HG03342 (cell line): ENCODE measurements at regions not wholly inside any gene's neighbourhood (a gene's known extent, or its start where the extent isn't known, plus 50 kb on each side); places are given as distances from the start of the nearest gene placed in this dataset.

Experiments used
- ATAC-seq: cut with Tn5 transposase; IDR thresholded peaks from one replicate; pipeline ENCODE4 v1.9.1; 2021; ENCODE audit warnings: mild to moderate bottlenecking, moderate library complexity; ENCODE audit not compliant: unreplicated experiment

DNA sequence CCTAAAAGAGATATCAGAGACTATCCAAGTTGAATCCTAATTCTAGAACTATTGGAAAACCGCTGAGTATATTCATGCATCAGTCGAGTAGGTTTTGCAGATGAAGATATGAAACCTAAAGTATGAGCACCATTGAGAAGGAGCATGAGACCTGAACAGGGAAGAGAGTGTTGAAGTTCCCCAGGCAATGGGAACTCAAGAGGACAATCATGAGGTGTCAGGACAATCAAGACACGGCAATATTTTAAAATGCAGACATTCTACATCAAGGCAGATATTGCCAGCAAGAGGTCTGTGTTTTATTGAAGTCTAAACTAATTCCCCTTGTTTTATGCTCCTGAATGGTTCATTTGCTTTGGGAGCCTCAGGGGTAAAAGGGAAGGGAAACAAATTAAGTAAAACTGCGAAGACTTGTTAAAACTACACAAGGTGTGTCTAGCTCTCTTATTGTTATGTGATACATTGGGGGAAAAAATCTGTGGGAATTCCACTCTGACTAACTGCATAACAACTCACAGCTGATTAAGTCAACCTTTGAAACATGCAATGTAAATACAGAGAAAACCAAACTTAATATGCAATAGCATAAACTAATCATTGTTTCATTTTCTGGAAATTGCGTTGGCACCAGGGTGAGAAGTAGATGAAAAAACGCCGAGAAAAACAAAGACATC lies 347.9 kb upstream of the ADGRL2 start:
- no peak for ATAC-seq

DNA sequence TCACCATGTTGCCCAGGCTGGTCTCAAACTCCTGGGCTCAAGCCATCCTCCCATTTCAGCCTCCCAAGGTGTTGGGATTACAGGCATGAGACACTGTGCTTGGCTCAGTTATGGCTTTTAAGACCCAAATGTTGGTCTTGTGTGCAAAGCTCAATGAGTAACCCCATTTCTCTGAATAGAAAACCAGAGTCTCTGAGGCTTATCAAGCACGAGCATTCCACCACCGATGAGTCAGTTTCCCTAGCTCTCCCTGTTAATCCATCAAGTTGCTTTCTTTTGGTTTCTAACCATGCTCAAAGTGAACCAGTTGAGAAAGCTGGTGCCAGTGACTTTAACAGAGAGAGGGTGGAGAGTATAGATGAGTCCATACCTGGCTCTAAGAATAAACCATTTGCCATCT lies 350.9 kb upstream of the ADGRL2 start:
- no peak for ATAC-seq

DNA sequence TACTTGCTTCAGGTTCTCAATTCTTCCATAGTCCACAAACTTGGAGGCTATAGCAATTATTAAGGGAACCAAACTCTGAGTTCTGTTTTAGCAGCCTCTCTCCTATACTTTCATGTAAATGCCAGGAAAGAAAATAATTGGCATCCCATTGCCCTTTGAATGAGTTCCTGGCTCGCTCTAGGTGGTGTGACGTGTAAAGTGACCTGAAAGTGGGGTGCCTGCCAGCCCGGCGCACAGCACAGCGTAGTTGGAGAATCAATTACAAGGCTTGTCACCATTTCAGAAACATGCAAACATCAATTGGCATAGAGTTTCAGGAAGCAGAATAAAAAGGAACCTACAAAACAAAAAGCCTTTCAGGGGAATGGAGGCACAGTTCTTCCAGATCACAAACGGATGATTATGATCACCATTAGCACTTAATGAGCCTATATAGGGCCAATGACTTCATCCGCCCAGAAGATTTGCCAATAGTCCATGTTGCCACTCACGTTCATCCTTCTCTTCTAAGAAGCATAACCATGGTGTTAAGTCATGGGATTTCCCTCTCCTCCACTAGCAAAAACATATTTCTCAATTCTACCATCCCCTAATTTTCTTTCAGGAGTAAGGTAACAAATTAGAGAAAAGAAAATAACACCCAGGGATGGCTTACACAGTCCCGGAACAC lies 354.6 kb upstream of the ADGRL2 start:
- no peak for ATAC-seq

DNA sequence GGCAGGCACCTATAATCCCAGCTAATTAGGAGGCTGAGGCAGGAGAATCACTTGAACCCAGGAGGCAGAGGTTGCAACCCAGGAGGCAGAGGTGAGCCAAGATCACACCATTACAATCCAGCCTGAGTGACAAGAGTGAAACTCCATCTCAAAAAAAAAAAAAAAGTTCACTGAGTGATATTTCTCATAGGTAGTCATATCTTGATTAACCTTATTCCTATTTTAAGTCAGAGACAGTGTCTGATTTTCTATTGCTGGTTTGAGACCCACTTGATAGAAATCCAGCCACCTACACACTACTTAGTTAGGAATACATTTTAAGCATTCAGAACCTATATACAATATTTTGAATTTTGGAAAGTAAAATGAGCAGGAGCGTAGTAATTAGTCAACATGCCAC lies 357.4 kb upstream of the ADGRL2 start:
- ATAC-seq: no peak

DNA sequence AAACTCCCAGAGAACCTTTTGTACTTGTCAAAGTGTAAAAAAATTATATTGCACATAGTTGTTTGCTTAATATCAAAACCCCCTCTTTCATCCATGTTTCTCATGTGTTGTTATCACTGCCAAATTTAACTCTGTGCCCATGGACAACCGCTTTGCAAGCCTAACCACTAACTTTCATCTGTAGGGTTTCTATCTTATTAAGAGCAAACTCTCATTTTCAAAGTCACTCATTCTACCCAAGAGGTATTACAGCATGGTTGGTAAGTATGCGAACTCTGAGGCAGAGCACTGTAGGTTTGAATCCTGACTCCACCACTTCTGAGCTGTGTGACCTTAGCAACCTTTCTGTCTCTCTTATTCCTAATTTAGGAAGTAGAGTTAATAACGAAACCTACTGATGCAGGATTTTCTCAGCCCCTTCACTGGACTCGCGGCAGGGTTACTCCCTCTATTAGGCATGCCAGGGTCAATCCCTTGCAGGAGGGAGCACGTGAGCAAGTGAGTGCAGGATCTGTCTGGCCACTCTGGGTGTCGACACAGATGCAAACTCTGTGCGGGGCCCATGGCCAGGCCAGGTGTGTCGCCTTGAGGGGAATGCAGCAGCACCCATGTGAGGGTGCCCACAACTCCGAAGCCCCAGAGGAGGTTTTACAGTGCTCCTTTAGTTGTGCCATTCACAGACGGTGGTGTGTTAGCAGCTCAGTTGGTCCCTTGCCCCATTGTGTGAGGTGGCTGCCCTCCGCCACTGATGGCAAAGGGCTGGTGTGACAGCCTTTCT lies 361.5 kb upstream of the ADGRL2 start:
- ATAC-seq: no peak

DNA sequence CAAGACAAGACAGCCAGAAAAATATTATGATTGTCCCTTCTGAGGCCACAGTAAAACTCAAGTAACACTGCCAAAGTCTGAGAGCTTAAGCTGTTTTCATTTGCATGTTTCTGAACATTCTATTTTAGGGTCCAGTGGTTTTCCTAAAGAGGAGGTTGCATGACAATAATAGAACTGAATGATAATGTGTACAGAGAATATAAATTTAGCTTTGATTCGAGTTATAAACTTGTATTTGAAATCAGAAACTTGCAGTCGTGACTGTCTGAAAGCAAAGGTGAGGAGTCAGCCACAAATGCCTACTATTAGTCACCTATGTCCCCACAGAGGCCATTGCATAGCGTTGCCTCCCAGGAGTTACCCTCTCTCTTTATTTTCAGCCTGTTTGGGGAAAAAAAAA lies 363.1 kb upstream of the ADGRL2 start:
- no peak for ATAC-seq

DNA sequence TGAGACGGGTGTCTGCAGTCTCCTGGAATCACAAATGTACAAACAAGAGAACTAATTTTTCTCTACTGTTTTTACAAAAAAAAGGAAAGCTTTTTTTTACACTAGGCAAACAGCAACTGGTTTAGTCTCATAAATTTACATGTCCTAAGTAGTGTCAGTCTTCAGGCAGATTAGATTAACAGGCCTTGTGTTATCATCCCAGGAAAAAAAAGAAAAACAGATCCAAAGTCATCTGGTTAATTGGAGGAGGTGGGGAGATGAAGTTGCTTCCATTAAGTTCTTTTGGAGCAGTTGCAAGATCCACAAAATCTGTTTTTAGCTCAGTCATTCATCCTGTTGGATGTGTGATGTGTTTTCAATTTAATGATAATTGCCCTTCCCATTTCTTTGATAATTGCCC lies 363.5 kb upstream of the ADGRL2 start:
- ATAC-seq: no peak

DNA sequence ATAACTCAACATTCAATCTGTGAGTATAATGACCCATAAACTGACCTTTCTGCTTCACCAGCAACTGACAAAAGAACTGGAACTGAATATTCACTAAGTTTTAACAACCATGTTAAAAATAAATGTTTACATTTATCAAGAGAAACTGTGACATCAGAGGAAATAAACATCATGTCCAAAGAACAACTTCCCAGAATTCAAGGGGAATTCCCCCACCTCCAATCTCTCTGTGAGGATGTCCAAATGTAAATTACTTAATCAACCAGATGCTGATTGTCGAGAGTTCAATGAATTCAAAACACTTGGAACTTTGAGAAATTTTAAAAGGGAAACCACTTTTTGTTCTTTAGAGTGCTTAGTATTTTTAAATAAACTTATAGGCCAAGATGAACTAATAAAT lies 365.6 kb upstream of the ADGRL2 start:
- no peak for ATAC-seq

DNA sequence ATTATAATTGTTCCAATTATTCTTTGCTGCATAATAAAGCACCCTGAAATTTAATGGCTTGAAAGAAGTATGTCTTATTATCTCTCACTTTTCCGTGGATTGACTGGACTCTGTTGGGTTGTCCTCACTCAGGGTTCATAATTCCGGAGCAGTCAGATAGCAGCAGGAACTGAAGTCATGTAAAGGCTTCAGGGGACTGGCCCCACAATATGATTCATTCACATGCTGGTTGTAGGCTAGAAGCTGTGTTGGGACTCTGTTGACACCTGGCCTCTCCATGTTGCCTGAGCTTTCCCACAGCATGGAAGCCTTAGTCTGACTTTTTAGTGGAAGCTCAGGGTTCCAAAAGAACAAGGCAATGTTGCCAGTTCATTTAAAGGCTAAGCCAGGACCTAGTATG lies 367.1 kb upstream of the ADGRL2 start:
- no peak for ATAC-seq

DNA sequence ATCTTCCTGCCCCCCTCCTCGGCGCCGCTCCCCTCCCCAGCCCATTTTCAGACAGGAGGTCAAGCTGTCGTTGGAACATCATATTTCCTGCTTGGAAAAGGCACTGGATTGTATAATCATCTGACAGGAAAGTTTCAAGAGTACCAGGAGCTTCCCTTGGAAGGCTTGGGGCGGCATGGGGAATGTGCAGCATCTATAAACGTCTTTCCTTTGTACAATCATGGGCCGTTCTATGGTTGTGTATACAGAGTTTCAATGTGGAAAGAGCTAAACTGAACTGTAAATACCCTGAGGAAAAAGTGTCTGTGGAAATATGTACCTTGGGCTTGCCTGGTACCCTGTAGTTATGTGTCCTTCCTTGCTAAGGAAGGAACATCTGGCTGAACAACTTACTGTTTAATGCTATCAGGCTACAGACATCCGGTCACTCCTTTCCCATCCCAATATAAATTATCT lies 368.1 kb upstream of the ADGRL2 start:
- no peak for ATAC-seq

DNA sequence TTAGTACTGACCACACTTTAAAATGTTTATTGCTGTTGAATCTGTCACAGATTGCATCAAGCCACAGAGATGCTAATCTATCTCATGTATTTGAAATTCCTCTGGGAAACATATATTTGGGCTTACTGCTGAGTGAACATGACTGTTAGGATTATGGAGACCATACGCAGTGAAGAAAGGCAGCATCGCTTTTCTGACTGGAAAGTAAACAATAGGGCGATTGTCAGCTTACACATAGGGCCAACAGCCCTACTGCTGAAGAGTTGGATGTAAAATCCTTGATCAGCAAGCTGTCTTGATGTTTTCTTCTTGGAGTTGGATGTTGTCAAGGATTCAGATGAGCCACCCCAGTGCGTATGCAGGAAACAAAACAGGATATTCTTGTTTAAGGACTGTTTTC lies 368.7 kb upstream of the ADGRL2 start:
- no peak for ATAC-seq

DNA sequence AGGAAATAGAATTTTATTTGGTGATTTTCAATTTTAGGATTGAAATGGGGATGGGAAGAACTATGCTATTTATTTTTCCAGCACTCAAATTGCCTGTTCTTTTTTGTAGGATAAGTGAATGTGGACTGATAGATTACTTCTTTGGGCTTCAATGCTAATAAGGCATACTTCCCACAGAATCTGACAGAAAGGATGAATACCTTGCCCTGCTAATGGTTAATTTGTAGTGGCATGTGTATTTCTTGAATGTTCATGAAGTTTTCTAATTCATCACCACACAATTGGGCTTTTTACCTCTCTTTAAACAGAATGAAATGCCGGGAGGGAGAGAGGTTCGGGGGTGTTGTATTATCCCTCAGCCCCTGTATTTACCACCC lies 369.1 kb upstream of the ADGRL2 start:
- ATAC-seq: no peak

DNA sequence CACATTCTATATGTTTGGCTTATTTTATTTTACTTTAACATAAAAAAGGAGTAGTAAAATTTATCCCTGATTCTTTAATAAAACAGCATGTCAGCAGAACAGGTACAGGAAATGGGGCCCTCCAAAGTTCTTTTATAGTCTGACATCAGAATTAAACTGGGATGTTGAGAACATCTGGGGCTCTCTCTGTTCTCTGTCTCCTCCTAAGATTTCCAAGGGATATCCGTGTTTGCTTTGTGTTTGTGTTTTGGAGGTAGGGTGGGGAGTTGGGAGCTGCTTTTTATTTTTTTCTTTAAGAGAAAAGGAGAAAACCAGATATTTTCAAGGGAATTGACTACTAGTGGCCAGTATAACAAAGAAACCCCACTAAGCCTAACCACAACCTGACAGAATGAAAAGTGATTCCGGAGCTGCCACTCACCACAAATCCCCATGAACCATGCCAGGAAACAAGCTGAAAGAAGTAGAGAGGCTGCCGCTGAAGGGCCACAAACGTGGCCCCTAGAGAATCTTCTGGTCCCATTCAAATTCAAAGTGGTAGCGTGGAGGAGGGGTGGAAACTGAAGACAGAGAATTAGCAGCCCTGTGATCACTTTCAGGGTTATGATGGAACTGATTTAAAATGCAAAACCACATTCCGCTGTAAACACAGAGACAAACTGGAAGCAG lies 369.6 kb upstream of the ADGRL2 start:
- no peak for ATAC-seq

DNA sequence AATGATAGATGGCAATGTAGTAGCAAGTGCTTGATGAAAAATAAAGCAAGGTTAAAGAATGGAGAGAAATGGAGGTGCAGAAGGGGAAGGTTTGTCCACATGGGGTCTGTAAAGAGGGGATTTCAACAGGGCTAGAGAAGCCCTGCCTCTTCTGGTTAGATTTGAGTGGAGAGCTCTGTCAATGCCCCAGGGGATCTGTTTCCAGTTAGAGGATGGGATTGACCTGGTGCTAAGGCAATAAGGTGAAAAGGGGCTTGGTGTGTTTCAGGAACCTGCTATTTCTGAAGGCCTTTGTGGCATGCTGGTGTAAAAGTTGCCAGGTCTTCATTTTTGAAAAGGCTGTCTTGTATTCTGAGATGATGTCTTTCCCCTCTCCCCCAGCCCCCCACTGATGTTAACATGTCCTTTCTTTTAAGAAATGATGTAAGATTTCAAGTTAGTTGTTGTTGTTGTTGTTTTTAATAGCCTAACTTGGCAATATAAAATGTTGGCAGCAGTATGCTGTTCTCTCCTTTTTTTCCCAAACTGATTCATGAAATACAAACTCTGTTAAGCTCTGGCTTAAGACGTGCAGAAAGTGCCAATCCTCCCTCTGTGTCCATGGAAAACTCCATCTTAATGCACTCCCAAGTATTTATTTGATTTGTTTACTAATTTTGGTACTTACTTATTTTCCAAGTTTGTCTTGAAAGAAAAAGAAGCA lies 370.3 kb upstream of the ADGRL2 start:
- no peak for ATAC-seq

DNA sequence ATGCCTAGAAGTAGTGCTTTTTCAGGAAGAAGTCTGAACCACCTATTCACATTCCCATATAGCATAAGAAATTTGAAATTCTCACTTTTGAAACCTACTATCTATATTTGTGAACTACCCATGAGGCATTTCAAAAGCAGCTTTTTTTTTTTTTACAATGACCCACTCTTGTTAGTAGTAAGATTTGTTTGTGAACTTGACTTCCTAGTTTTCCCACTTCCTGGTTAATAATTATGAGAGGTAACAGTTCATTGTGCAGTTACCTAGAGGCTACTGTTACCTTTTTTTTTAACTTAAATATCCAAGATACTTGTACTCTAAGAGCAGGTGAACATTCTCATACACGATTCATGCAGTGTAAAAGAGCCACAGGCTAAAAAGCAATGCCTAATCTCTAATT lies 371.7 kb upstream of the ADGRL2 start:
- ATAC-seq: no peak

DNA sequence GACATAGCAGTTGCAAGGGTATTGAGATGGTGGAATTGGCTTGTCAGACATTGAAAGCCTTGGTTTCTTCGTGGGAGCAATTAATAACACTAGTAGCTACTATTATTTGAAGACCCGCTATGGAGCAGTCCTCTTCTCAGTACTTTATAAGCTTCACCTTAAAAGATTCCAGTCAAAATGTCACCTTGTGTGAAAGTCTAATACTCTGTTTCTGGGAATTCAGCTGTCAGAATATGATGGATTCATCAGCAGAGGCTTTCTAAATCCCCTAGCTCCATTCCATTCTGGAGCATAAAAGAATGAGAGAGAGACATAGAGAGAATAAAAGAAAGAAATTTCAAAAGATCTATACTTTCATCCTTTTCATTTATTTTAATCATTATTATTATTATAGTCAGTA lies 375.9 kb upstream of the ADGRL2 start:
- no peak for ATAC-seq

DNA sequence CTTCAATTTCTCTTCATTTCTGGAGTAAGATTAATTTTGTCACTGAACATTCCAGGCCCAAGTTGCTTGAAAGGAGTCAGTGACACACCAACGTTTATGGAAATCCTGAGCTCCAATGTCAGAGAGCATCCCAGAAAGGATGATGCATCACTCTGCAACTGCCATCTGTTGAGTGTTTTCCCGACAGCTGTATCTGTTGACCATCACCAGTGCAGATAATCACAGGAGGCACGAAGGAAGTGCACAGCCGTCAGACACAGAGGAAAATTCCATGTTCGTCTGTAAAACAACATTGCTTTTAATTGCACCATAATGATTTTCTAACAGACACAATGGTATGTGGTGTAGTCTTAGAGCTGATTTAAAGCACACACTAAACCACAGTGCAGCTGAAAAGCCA lies 376.7 kb upstream of the ADGRL2 start:
- ATAC-seq: no peak

DNA sequence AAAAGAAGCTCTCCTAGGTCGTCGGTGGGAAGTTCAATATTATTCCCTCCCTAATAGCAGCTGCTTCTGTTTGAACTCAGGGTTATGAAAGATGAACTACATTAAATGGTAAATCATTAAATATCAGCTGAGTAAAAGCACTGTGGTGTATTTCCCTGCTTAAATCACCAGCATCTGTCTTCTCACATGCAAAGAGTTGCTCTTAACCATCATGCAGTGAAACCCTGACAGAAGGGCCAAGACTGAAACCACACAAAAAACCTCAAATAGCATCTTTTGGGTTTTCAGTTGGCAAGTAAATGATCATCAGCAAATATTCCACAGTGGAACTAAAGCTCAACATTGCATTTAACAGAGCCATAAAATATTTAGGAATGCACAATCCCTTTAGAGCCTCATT lies 380.0 kb upstream of the ADGRL2 start:
- peak; percentile 72 for ATAC-seq

DNA sequence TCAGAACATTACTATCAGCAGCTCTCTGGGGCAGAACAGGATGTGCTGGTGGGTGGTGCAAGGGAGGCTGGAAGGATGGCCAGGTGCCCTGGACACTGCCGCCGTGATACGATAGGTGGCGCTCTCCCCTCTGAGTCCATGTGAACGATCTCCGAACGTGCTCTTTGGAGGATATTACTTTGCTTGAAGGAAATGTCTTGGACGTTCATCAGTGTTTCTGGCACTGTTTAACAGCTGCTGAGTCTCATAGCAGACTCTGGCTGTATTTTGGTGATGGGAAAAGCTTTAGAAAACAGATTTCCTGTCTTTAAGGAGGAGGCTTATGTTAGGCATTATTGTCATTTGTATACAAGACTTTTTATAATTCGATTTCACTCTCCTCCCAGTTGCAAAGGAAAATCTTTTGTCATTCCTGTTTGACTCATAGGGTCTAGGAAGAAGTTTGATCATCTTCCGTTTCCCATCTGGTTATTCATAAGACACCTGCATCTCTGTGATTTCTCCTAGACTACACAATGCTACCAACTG lies 386.2 kb upstream of the ADGRL2 start:
- peak; percentile 90 for ATAC-seq

DNA sequence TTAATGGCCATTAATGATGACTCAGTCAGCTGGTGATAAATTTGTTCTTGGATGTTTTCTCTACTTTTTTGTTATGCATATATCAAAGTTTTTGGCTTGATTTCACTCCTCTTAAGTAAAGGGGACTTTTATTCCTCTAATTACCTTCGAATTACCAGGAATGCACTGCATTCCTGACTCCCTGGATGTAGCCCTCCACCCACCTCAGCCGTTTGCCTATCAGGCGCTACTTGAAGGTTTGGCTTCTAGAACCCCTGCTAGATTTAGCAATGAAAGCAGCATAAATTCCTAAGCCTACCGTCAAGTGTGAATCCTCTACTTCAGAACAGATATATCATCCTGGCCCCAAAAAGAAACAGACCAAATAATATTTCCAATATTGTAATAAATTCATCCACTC lies 387.8 kb upstream of the ADGRL2 start:
- ATAC-seq: no peak

DNA sequence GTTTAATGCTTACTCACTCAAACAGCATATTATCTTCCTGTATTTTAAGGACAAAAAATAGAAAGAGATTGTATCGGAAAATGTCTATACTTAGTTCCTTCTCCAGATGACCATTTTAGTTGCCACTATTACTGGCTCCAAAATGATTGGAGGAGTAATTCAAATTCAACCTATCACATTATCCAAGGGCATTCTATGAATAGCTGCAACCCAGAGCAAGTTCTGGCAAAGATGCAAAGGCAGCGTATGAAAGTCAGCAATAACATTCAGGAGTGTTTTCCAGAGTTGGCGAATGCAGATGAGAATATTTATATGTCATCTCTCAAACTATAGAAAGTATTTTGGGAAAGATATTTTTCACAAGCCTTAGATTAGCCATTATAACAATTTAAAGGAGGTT lies 389.8 kb upstream of the ADGRL2 start:
- no peak for ATAC-seq
